Effector memory CD8-positive, alpha-beta T cell (primary cell): ENCODE measurements at regions not wholly inside any gene's neighbourhood (a gene's known extent, or its start where the extent isn't known, plus 50 kb on each side); places are given as distances from the start of the nearest gene placed in this dataset.

Experiments
- ATAC-seq: fragments of 150-1000 bp; cut with Tn5 transposase; replicated peaks from 2 replicates; pipeline ENCODE4 v1.10.0; 2021; ENCODE audit warnings: mild to moderate bottlenecking, moderate library complexity
- DNase-seq, 3 experiments: peaks; one replicate each; pipeline ENCODE4 v3.0.0; 2021
- H3K27ac Mint-ChIP-seq, 2 donors: one replicate each; pipeline ENCODE4 v1.8.0; 2022; ENCODE audit warnings: mild to moderate bottlenecking in 2 of 2, mixed read lengths in 2 of 2, moderate library complexity in 2 of 2
- H3K27me3 Mint-ChIP-seq, 2 donors: one replicate each; pipeline ENCODE4 v1.8.0; 2022; ENCODE audit warnings: mixed read lengths in 2 of 2
- H3K36me3 Mint-ChIP-seq: one replicate; pipeline ENCODE4 v1.8.0; 2022; ENCODE audit warnings: mild to moderate bottlenecking, moderate library complexity, mixed read lengths; ENCODE audit not compliant: insufficient read depth
- H3K4me1 Mint-ChIP-seq, 2 donors: one replicate each; pipeline ENCODE4 v1.8.0; 2022; ENCODE audit warnings: low read depth in 2 of 2, mixed read lengths in 2 of 2
- H3K4me3 Mint-ChIP-seq, 2 donors: one replicate each; pipeline ENCODE4 v1.8.0; 2022; ENCODE audit warnings: mild to moderate bottlenecking in 2 of 2, mixed read lengths in 2 of 2, moderate library complexity in 2 of 2
- H3K9me3 Mint-ChIP-seq, 2 donors: one replicate each; pipeline ENCODE4 v1.8.0; 2022; ENCODE audit warnings: mixed read lengths in 2 of 2

GRCh38 chr2:47676261-47676926, 105.6 kb upstream of the KCNK12 start:
- Mint-ChIP-seq H3K27me3 (peaks cover 17 to 21% of the 10 kb centered on the region in 2 donors), H3K36me3 (no peaks in the 10 kb centered on the region), H3K4me1 (no peaks in the 10 kb centered on the region), H3K9me3 (no peaks in the 10 kb centered on the region), H3K4me3 (no peak overlapping the region), H3K27ac (no peak overlapping the region)
- ATAC-seq: no peak
- DNase-seq: no peak

- no peak overlapping the region for H3K27ac Mint-ChIP-seq
Observed at GRCh38 chr2:47675196-47675825, 104.5 kb upstream of the KCNK12 start.

GRCh38 chr2:47666332-47666731, 95.5 kb upstream of the KCNK12 start:
- no peaks in the 10 kb centered on the region for H3K9me3 Mint-ChIP-seq
- peaks cover 20 to 29% of the 10 kb centered on the region in 2 donors for H3K27me3 Mint-ChIP-seq
- no peak overlapping the region for H3K4me3 Mint-ChIP-seq
- no peak overlapping the region for H3K27ac Mint-ChIP-seq
- no peaks in the 10 kb centered on the region for H3K36me3 Mint-ChIP-seq
- DNase-seq (no peak), ATAC-seq (no peak)
- H3K4me1 Mint-ChIP-seq: no peaks in the 10 kb centered on the region

More at GRCh38 chr2:47675196-47675825, 104.5 kb upstream of the KCNK12 start:
- H3K27me3 Mint-ChIP-seq: peaks cover 17 to 21% of the 10 kb centered on the region in 2 donors
- ATAC-seq (no peak), DNase-seq (no peak)
- no peaks in the 10 kb centered on the region for H3K4me1 Mint-ChIP-seq
- no peak overlapping the region for H3K4me3 Mint-ChIP-seq
- no peaks in the 10 kb centered on the region for H3K36me3 Mint-ChIP-seq
- H3K9me3 Mint-ChIP-seq: no peaks in the 10 kb centered on the region

GRCh38 chr2:47664817-47665216, 94.0 kb upstream of the KCNK12 start:
- no peak overlapping the region for H3K27ac Mint-ChIP-seq
- DNase-seq: no peak
- no peak overlapping the region for H3K4me3 Mint-ChIP-seq
- ATAC-seq: no peak
- H3K4me1 Mint-ChIP-seq: no peaks in the 10 kb centered on the region
- no peaks in the 10 kb centered on the region for H3K36me3 Mint-ChIP-seq
- H3K9me3 Mint-ChIP-seq: no peaks in the 10 kb centered on the region
- peaks cover 20 to 29% of the 10 kb centered on the region in 2 donors for H3K27me3 Mint-ChIP-seq

GRCh38 chr2:47662552-47662951, 91.8 kb upstream of the KCNK12 start:
- no peak for DNase-seq
- H3K9me3 Mint-ChIP-seq: no peaks in the 10 kb centered on the region
- no peak for ATAC-seq
- H3K4me1 Mint-ChIP-seq: no peaks in the 10 kb centered on the region
- H3K27ac Mint-ChIP-seq: no peak overlapping the region
- no peak overlapping the region for H3K4me3 Mint-ChIP-seq
- H3K27me3 Mint-ChIP-seq: peaks cover 20 to 31% of the 10 kb centered on the region in 2 donors
- H3K36me3 Mint-ChIP-seq: no peaks in the 10 kb centered on the region

- H3K27ac Mint-ChIP-seq: no peak overlapping the region
- no peak for DNase-seq
- H3K27me3 Mint-ChIP-seq: peaks cover 9 to 18% of the 10 kb centered on the region in 2 donors
- H3K36me3 Mint-ChIP-seq: no peaks in the 10 kb centered on the region
- no peaks in the 10 kb centered on the region for H3K9me3 Mint-ChIP-seq
- H3K4me3 Mint-ChIP-seq: no peak overlapping the region
- no peak for ATAC-seq
- no peaks in the 10 kb centered on the region for H3K4me1 Mint-ChIP-seq
Observed at GRCh38 chr2:47661310-47661709, 90.5 kb upstream of the KCNK12 start.

- Mint-ChIP-seq H3K36me3 (no peaks in the 10 kb centered on the region), H3K4me1 (no peaks in the 10 kb centered on the region), H3K27me3 (peaks cover 5 to 15% of the 10 kb centered on the region in 2 donors), H3K9me3 (no peaks in the 10 kb centered on the region), H3K27ac (no peak overlapping the region), H3K4me3 (no peak overlapping the region)
- DNase-seq (no peak), ATAC-seq (no peak)
Observed at GRCh38 chr2:47660168-47660567, 89.4 kb upstream of the KCNK12 start.

GRCh38 chr2:47658646-47659320, 88.0 kb upstream of the KCNK12 start:
- no peak for ATAC-seq
- H3K27me3 Mint-ChIP-seq: peaks cover 5 to 15% of the 10 kb centered on the region in 2 donors

GRCh38 chr2:47657886-47658489, 87.2 kb upstream of the KCNK12 start:
- no peak for DNase-seq
- Mint-ChIP-seq H3K36me3 (no peaks in the 10 kb centered on the region), H3K4me1 (no peaks in the 10 kb centered on the region), H3K27me3 (peaks cover 6 to 16% of the 10 kb centered on the region in 2 donors), H3K27ac (no peak overlapping the region), H3K4me3 (no peak overlapping the region), H3K9me3 (no peaks in the 10 kb centered on the region)
- no peak for ATAC-seq

More at GRCh38 chr2:47658646-47659320, 88.0 kb upstream of the KCNK12 start:
- no peaks in the 10 kb centered on the region for H3K4me1 Mint-ChIP-seq
- H3K36me3 Mint-ChIP-seq: no peaks in the 10 kb centered on the region
- DNase-seq: no peak
- no peak overlapping the region for H3K4me3 Mint-ChIP-seq
- H3K27ac Mint-ChIP-seq: no peak overlapping the region
- no peaks in the 10 kb centered on the region for H3K9me3 Mint-ChIP-seq

- Mint-ChIP-seq H3K4me1 (no peaks in the 10 kb centered on the region), H3K4me3 (no peak overlapping the region), H3K27ac (no peak overlapping the region), H3K36me3 (no peaks in the 10 kb centered on the region), H3K9me3 (no peaks in the 10 kb centered on the region), H3K27me3 (peaks cover 8 to 19% of the 10 kb centered on the region in 2 donors)
- ATAC-seq (no peak), DNase-seq (no peak)
Observed at GRCh38 chr2:47656715-47657600, 86.2 kb upstream of the KCNK12 start.

GRCh38 chr2:47655563-47655880, 84.7 kb upstream of the KCNK12 start:
- H3K36me3 Mint-ChIP-seq: no peaks in the 10 kb centered on the region
- H3K4me3 Mint-ChIP-seq: no peak overlapping the region
- ATAC-seq (no peak), DNase-seq (no peak)
- no peaks in the 10 kb centered on the region for H3K4me1 Mint-ChIP-seq
- H3K27me3 Mint-ChIP-seq: peaks cover 8 to 27% of the 10 kb centered on the region in 2 donors
- H3K27ac Mint-ChIP-seq: no peak overlapping the region
- no peaks in the 10 kb centered on the region for H3K9me3 Mint-ChIP-seq

GRCh38 chr2:47654790-47655562, 84.2 kb upstream of the KCNK12 start:
- H3K27me3 Mint-ChIP-seq: peaks cover 8 to 32% of the 10 kb centered on the region in 2 donors
- H3K36me3 Mint-ChIP-seq: no peaks in the 10 kb centered on the region
- DNase-seq (no peak), ATAC-seq (no peak)
- H3K9me3 Mint-ChIP-seq: no peaks in the 10 kb centered on the region
- no peaks in the 10 kb centered on the region for H3K4me1 Mint-ChIP-seq
- no peak overlapping the region for H3K27ac Mint-ChIP-seq
- no peak overlapping the region for H3K4me3 Mint-ChIP-seq
